A549 (cell line): ENCODE measurements at regions not wholly inside any gene's neighbourhood (a gene's known extent, or its start where the extent isn't known, plus 50 kb on each side); places are given as distances from the start of the nearest gene placed in this dataset.

ENCODE experiments used
- CEBPB ChIP-seq, 2 experiments: fragments of >200 bp in 1 of 2; sonication (Bioruptor Twin) in 1 of 2; formaldehyde crosslinking in 1 of 2; IDR thresholded peaks; 2 replicates each; pipeline ENCODE4 v1.6.1; 2012 to 2016
- CTCF ChIP-seq: fragments of >200 bp; sonication (Bioruptor Twin); formaldehyde crosslinking; IDR thresholded peaks from 3 replicates; pipeline ENCODE4 v1.5.1; 2016
- EP300 ChIP-seq, 2 experiments: fragments of >200 bp; sonication (Bioruptor Twin); formaldehyde crosslinking; IDR thresholded peaks; 2 replicates in 1 of 2; 3 replicates in 1 of 2; pipeline ENCODE4 v1.6.1; 2016 to 2017
- HOXB13 ChIP-seq: fragments of 250-450 bp; sonication (Bioruptor Pico); IDR thresholded peaks from 2 replicates; pipeline ENCODE4 v1.5.0; 2020; ENCODE audit warnings: low read depth, mild to moderate bottlenecking, moderate library complexity
- RFX5 ChIP-seq: fragments of 450-650 bp; IDR thresholded peaks from 2 replicates; pipeline ENCODE4 v1.7.1; 2014; ENCODE audit warnings: antibody characterized with exemption, mild to moderate bottlenecking, moderate library complexity
- SMC3 ChIP-seq: fragments of >200 bp; sonication (Bioruptor Twin); formaldehyde crosslinking; IDR thresholded peaks from 3 replicates; pipeline ENCODE4 v1.6.1; 2018; ENCODE audit warnings: inconsistent platforms

GRCh38 chr9:113646946-113647914 lies 183.7 kb downstream of the RGS3 start:
- no peak for TF ChIP-seq CEBPB (IDR thresholded peaks at IDR 0.05)
- TF ChIP-seq EP300 (IDR thresholded peaks at IDR 0.05), result no peak
- no peak for TF ChIP-seq SMC3
- TF ChIP-seq CTCF, result no peak
- TF ChIP-seq RFX5, result no peak
- TF ChIP-seq HOXB13, result no peak
